Neuronal stem cell (in vitro differentiated cells): ENCODE measurements at regions not wholly inside any gene's neighbourhood (a gene's known extent, or its start where the extent isn't known, plus 50 kb on each side); places are given as distances from the start of the nearest gene placed in this dataset.
"Not testable (repeated sequence)": the region's sequence is repeated elsewhere in the genome, so short reads cannot be mapped to it uniquely, and the experiment has no call there.

Experiments
- DNase-seq: peaks from one replicate; pipeline ENCODE4 v3.0.0-alpha.2; 2013; ENCODE audit warnings: low spot score
- H2AFZ ChIP-seq: one replicate; pipeline ENCODE4 v1.6.1; 2013; ENCODE audit warnings: mild to moderate bottlenecking, low read length, inconsistent platforms
- H2AK5ac ChIP-seq: 2 replicates; pipeline ENCODE4 v1.6.1; 2013; ENCODE audit warnings: low read depth, mild to moderate bottlenecking, inconsistent platforms, low read length, moderate library complexity, mixed read lengths
- H2BK120ac ChIP-seq: 2 replicates; pipeline ENCODE4 v1.6.1; 2013; ENCODE audit warnings: low read depth, mild to moderate bottlenecking, inconsistent platforms, low read length, moderate library complexity, mixed read lengths
- H2BK12ac ChIP-seq: one replicate; pipeline ENCODE4 v1.6.1; 2013; ENCODE audit warnings: low read length, inconsistent platforms
- H2BK15ac ChIP-seq: 2 replicates; pipeline ENCODE4 v1.6.1; 2013; ENCODE audit warnings: mild to moderate bottlenecking, low read length, inconsistent platforms, mixed read lengths
- H2BK5ac ChIP-seq: one replicate; pipeline ENCODE4 v1.6.1; 2013; ENCODE audit warnings: inconsistent platforms, mild to moderate bottlenecking, low read length, moderate library complexity
- H3K14ac ChIP-seq: one replicate; pipeline ENCODE4 v1.6.1; 2013; ENCODE audit warnings: low read length, inconsistent platforms
- H3K18ac ChIP-seq: 2 replicates; pipeline ENCODE4 v1.6.1; 2013; ENCODE audit warnings: low read length, inconsistent platforms
- H3K23ac ChIP-seq: 2 replicates; pipeline ENCODE4 v1.6.1; 2013; ENCODE audit warnings: low read depth, mild to moderate bottlenecking, mixed read lengths, low read length, inconsistent platforms; ENCODE audit not compliant: poor library complexity
- H3K27ac ChIP-seq: replicated peaks from 3 replicates; pipeline ENCODE4 v1.5.1; 2013; ENCODE audit warnings: low read length, inconsistent platforms
- H3K27me3 ChIP-seq, 3 experiments: 2 replicates each; pipeline ENCODE4 v1.6.1; 2013; ENCODE audit warnings: low read length in 3 of 3, mild to moderate bottlenecking in 2 of 3, inconsistent platforms in 1 of 3, low read depth in 1 of 3, mixed read lengths in 1 of 3, moderate library complexity in 1 of 3; ENCODE audit not compliant: control insufficient read depth in 3 of 3, insufficient read depth in 3 of 3
- H3K36me3 ChIP-seq, 2 donors: replicated peaks in 1 of 2; 2 replicates each; pipeline ENCODE4 v1.6.1; 2013; ENCODE audit warnings: low read length in 2 of 2; ENCODE audit not compliant: control insufficient read depth in 2 of 2, insufficient read depth in 2 of 2
- H3K4ac ChIP-seq: 2 replicates; pipeline ENCODE4 v1.6.1; 2013; ENCODE audit warnings: inconsistent platforms, mild to moderate bottlenecking, low read length, moderate library complexity
- H3K4me1 ChIP-seq, 2 donors: 1 replicate in 1 of 2; 2 replicates in 1 of 2; pipeline ENCODE4 v1.6.1; 2013; ENCODE audit warnings: low read length in 2 of 2, low read depth in 1 of 2; ENCODE audit not compliant: control insufficient read depth in 2 of 2, insufficient read depth in 1 of 2
- H3K4me2 ChIP-seq: one replicate; pipeline ENCODE4 v1.6.1; 2013; ENCODE audit warnings: mild to moderate bottlenecking, low read length, inconsistent platforms; ENCODE audit not compliant: insufficient read depth, poor library complexity, severe bottlenecking
- H3K4me3 ChIP-seq, 2 donors: 2 replicates each; pipeline ENCODE4 v1.5.1; 2013; ENCODE audit warnings: low read length in 2 of 2, mild to moderate bottlenecking in 2 of 2, inconsistent platforms in 1 of 2, moderate library complexity in 1 of 2
- H3K79me1 ChIP-seq: one replicate; pipeline ENCODE4 v1.6.1; 2013; ENCODE audit warnings: low read depth, mild to moderate bottlenecking, inconsistent platforms, low read length, moderate library complexity
- H3K9ac ChIP-seq: one replicate; pipeline ENCODE4 v1.6.1; 2013; ENCODE audit warnings: mild to moderate bottlenecking, low read depth, low read length, inconsistent platforms; ENCODE audit not compliant: poor library complexity
- H3K9me3 ChIP-seq, 2 donors: replicated peaks in 1 of 2; 2 replicates each; pipeline versions ENCODE3 to v1.6.1; 2013; ENCODE audit warnings: low read length in 2 of 2, mild to moderate bottlenecking in 2 of 2, inconsistent platforms in 1 of 2, low read depth in 1 of 2, mixed read lengths in 1 of 2, moderate library complexity in 1 of 2; ENCODE audit not compliant: control insufficient read depth in 2 of 2, insufficient read depth in 1 of 2
- H4K8ac ChIP-seq: one replicate; pipeline ENCODE4 v1.6.1; 2013; ENCODE audit warnings: low read depth, mild to moderate bottlenecking, inconsistent platforms, low read length, moderate library complexity
- H4K91ac ChIP-seq: one replicate; pipeline ENCODE4 v1.6.1; 2013; ENCODE audit warnings: low read length, low read depth, mild to moderate bottlenecking, inconsistent platforms; ENCODE audit not compliant: poor library complexity
- WGBS, 2 donors: extraction: QIAGEN DNeasy Blood & Tissue Kit; methylation state at CpG; one replicate each; pipeline ENCODE4 v1.1.7; 2013; ENCODE audit warnings: missing lambda C conversion rate in 2 of 2, mixed read lengths in 1 of 2; ENCODE audit not compliant: insufficient read length in 2 of 2, insufficient replicate concordance in 1 of 2; ENCODE audit errors: extremely low coverage in 2 of 2; 5-methylcytosine and 5-hydroxymethylcytosine counted together

GRCh38 chr2:183477296-183477695 lies 353.1 kb downstream of the NUP35 start:
- Histone ChIP-seq H3K27ac (no peak overlapping the region), H4K91ac (no peak overlapping the region), H3K4me3 (no peak overlapping the region), H3K14ac (no peak overlapping the region), H3K9me3 (no peaks in the 10 kb centered on the region), H4K8ac (no peak overlapping the region), H3K36me3 (no peaks in the 10 kb centered on the region), H3K79me1 (no peaks in the 10 kb centered on the region), H2AFZ (no peak overlapping the region), H2BK15ac (no peak overlapping the region), H3K18ac (no peak overlapping the region), H3K9ac (no peak overlapping the region), H3K4me1 (no peaks in the 10 kb centered on the region), H3K4ac (no peak overlapping the region), H3K23ac (no peak overlapping the region), H2BK120ac (no peak overlapping the region), H2BK5ac (no peak overlapping the region), H3K4me2 (no peak overlapping the region), H2AK5ac (no peak overlapping the region), H3K27me3 (no peaks in the 10 kb centered on the region), H2BK12ac (no peak overlapping the region)
- DNase-seq, result no peak
- no CpG with 5 or more reads among the region's 2 CpGs for WGBS, 2 donors

DNA sequence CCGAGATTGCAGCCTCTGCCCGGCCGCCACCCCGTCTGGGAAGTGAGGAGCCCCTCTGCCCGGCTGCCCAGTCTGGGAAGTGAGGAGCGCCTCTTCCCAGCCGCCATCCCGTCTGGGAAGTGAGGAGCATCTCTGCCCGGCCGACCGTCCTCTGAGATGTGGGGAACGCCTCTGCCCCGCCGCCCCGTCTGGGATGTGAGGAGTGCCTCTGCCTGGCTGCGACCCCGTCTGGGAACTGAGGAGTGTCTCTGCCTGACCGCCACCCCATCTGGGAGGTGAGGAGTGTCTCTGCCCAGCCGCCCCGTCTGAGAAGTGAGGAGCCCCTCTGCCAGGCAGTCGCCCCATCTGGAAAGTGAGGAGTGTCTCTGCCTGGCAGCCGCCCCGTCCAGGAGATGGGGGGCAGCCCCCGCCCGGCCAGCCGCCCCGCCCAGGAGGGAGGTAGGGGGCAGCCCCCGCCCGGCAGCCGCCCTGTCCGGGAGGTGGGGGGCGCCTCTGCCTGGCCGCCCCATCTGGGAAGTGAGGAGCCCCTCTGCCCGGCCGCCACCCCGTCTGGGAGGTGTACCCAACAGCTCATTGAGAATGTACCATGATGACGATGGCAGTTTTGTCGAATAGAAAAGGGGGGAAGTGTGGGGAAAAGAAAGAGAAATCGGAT lies 354.8 kb downstream of the NUP35 start:
- not testable (repeated sequence) for H3K27me3 ChIP-seq, H3K36me3 ChIP-seq, H2AFZ ChIP-seq, H2AK5ac ChIP-seq, H2BK12ac ChIP-seq, H3K14ac ChIP-seq, H2BK120ac ChIP-seq, H3K18ac ChIP-seq, H3K23ac ChIP-seq, H4K91ac ChIP-seq, H3K9me3 ChIP-seq, H3K4ac ChIP-seq, H3K4me1 ChIP-seq, DNase-seq, H3K79me1 ChIP-seq, H3K27ac ChIP-seq, H3K4me3 ChIP-seq, H2BK5ac ChIP-seq, H3K4me2 ChIP-seq, H2BK15ac ChIP-seq, H3K9ac ChIP-seq, H4K8ac ChIP-seq
- no CpG with 5 or more reads among the region's 39 CpGs for WGBS, 2 donors

- no peak for DNase-seq
- H2BK15ac ChIP-seq, result no peak overlapping the region
- no peak overlapping the region for H2AK5ac ChIP-seq
- H3K4me1 ChIP-seq, result no peaks in the 10 kb centered on the region
- no peak overlapping the region for H2BK120ac ChIP-seq
- no peak overlapping the region for H3K4ac ChIP-seq
- H4K91ac ChIP-seq, result no peak overlapping the region
- H2BK12ac ChIP-seq, result no peak overlapping the region
- no peak overlapping the region for H3K23ac ChIP-seq
- no CpG with 5 or more reads among the region's 3 CpGs for WGBS, 2 donors
- H3K27me3 ChIP-seq, result no peaks in the 10 kb centered on the region
- no peak overlapping the region for H2BK5ac ChIP-seq
- no peaks in the 10 kb centered on the region for H3K79me1 ChIP-seq
- H2AFZ ChIP-seq, result no peak overlapping the region
- no peak overlapping the region for H3K4me2 ChIP-seq
- H3K18ac ChIP-seq, result no peak overlapping the region
- no peaks in the 10 kb centered on the region for H3K36me3 ChIP-seq
- H3K4me3 ChIP-seq, result no peak overlapping the region
- H3K9ac ChIP-seq, result no peak overlapping the region
- H3K14ac ChIP-seq, result no peak overlapping the region
- H3K9me3 ChIP-seq, result no peaks in the 10 kb centered on the region
- no peak overlapping the region for H4K8ac ChIP-seq
- H3K27ac ChIP-seq, result no peak overlapping the region
Observed at GRCh38 chr2:183487326-183487725, 363.1 kb downstream of the NUP35 start.

DNA sequence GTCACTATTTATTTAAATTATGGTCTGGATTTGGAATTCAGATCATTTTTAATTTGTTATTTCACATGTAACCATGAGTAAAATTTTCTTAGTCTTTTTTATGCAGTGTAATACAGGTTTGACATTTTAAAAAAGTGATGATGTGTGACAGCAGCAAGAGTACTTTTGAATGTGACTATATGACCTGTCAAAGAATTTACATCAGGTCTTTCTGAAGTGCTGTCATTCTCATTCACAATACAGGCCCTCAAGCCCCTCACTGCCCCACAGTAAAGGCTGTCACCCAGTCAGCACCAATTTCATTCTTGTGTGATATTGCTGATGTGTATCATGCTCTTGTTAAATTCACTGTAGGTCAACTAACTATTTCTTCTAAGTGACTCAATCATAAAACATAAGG lies 364.2 kb downstream of the NUP35 start:
- Histone ChIP-seq H2BK5ac (no peak overlapping the region), H2BK120ac (no peak overlapping the region), H3K4ac (no peak overlapping the region), H3K9ac (no peak overlapping the region), H3K79me1 (no peaks in the 10 kb centered on the region), H2AFZ (no peak overlapping the region), H3K27me3 (no peaks in the 10 kb centered on the region), H3K4me3 (no peak overlapping the region), H2BK12ac (no peak overlapping the region), H2BK15ac (no peak overlapping the region), H3K18ac (no peak overlapping the region), H2AK5ac (no peak overlapping the region), H4K91ac (no peak overlapping the region), H3K27ac (no peak overlapping the region), H3K9me3 (no peaks in the 10 kb centered on the region), H3K36me3 (no peaks in the 10 kb centered on the region), H3K14ac (no peak overlapping the region), H3K4me1 (no peaks in the 10 kb centered on the region), H4K8ac (no peak overlapping the region), H3K4me2 (no peak overlapping the region), H3K23ac (no peak overlapping the region)
- DNase-seq, result no peak
